ENCODE measurements at regions not wholly inside any gene's neighbourhood (a gene's known extent, or its start where the extent isn't known, plus 50 kb on each side); places are given as distances from the start of the nearest gene placed in this dataset.

DNA sequence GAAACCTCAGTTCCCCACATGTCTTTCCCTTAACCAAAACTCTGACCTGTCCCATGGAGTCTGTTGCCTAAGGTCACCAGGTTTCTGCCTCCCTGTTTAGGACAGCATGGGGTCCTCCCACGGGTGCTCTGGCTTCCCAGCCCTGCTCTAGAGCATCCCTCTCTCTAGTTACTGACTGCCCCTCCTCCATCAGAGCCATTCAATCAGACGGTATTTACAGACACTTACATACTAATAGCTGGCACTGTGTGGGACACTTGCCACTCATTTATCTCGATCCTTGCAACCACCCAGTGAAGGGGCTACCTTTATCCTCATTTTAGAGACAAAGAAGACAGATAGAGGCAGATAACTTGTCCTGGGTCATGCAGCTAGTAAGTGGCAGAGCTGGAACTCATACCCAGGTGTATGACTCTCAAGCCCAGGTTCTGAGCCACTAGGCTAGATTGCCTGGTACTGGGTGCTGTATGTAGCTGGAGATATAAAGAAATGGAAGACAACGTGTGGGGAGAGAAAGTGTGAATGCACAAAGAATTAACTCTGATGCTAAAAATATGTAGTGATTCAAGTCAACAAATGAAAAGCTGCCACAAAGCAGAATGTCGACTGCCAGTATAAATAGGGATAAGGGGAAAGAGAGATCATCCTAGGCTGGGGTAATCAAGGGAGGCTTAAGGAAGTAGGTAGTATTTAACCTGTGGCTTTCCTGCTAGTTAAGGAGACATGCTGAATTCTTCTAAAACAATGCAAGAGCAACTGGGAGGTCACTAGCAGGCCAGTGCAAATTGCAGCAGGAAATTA lies 52.5 kb upstream of the PDE8B start:
- H3K9me3 ChIP-seq (ENCODE audit: control insufficient read depth, low read length, poor library complexity, severe bottlenecking) = no peaks in the 10 kb centered on the region
- Mint-ChIP-seq H3K27me3 (peaks cover 30% of the 10 kb centered on the region), H3K4me3 (no peak overlapping the region), H3K27ac (peak overlapping the region; percentile 97), H3K4me1 (peaks cover 17% of the 10 kb centered on the region), H3K36me3 (ENCODE audit: low read depth) (no peaks in the 10 kb centered on the region)
- ATAC-seq (no peak), DNase-seq (no peak)

- peak overlapping the region; percentile 36 for H3K4me3 Mint-ChIP-seq
- no peak for DNase-seq
- H3K9me3 ChIP-seq (ENCODE audit: control insufficient read depth, low read length, poor library complexity, severe bottlenecking) = no peaks in the 10 kb centered on the region
- peaks cover 17% of the 10 kb centered on the region for H3K4me1 Mint-ChIP-seq
- ATAC-seq = no peak
- peaks cover 30% of the 10 kb centered on the region for H3K27me3 Mint-ChIP-seq
- peak overlapping the region; percentile 97 for H3K27ac Mint-ChIP-seq
- no peaks in the 10 kb centered on the region for H3K36me3 Mint-ChIP-seq (ENCODE audit: low read depth)
Measured at GRCh38 chr5:77156379-77156778, 54.1 kb upstream of the PDE8B start.

GRCh38 chr5:77155179-77155785 lies 55.2 kb upstream of the PDE8B start:
- H3K9me3 ChIP-seq (ENCODE audit: control insufficient read depth, low read length, poor library complexity, severe bottlenecking) = no peaks in the 10 kb centered on the region
- Mint-ChIP-seq H3K36me3 (ENCODE audit: low read depth) (peaks cover 2% of the 10 kb centered on the region), H3K4me1 (peaks cover 17% of the 10 kb centered on the region), H3K27ac (peak overlapping the region; percentile 97), H3K27me3 (peaks cover 30% of the 10 kb centered on the region), H3K4me3 (peak overlapping the region; percentile 66)
- DNase-seq = peak in 1 of 3 donors; percentile 14
- peak; percentile 95 for ATAC-seq

- ATAC-seq (no peak), DNase-seq (no peak)
- Mint-ChIP-seq H3K27me3 (peaks cover 20% of the 10 kb centered on the region), H3K4me1 (peaks cover 17% of the 10 kb centered on the region), H3K4me3 (no peak overlapping the region), H3K36me3 (ENCODE audit: low read depth) (peaks cover 3% of the 10 kb centered on the region), H3K27ac (no peak overlapping the region)
- no peaks in the 10 kb centered on the region for H3K9me3 ChIP-seq (ENCODE audit: control insufficient read depth, low read length, poor library complexity, severe bottlenecking)
Measured at GRCh38 chr5:77152441-77152840, 58.0 kb upstream of the PDE8B start.

DNA sequence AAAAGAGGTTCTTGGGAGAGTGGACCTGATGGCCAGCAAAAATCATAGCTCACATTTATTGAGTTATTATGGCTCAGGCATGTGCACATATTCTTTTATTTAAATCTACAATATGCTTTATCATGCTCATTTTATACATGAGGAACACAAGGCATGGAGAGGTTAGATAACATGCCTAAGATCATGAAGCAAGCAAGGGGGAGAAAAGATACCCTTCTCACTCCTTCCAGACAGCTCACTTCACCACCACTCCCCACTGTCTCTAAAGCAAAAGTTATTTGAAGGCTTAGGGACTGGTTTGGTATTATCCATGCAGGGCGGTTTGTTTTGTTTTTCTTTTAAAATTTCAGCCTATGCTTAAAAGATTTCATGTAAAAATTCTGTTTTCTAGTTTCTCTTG lies 59.0 kb upstream of the PDE8B start:
- no peaks in the 10 kb centered on the region for H3K9me3 ChIP-seq (ENCODE audit: control insufficient read depth, low read length, poor library complexity, severe bottlenecking)
- Mint-ChIP-seq H3K36me3 (ENCODE audit: low read depth) (peaks cover 5% of the 10 kb centered on the region), H3K27me3 (peaks cover 21% of the 10 kb centered on the region), H3K4me3 (no peak overlapping the region), H3K4me1 (peaks cover 20% of the 10 kb centered on the region), H3K27ac (no peak overlapping the region)
- DNase-seq (no peak), ATAC-seq (no peak)

- Mint-ChIP-seq H3K27ac (peak overlapping the region; percentile 80), H3K27me3 (peaks cover 25% of the 10 kb centered on the region), H3K4me3 (no peak overlapping the region), H3K4me1 (peaks cover 4% of the 10 kb centered on the region), H3K36me3 (ENCODE audit: low read depth) (peaks cover 5% of the 10 kb centered on the region)
- ATAC-seq (no peak), DNase-seq (no peak)
- no peaks in the 10 kb centered on the region for H3K9me3 ChIP-seq (ENCODE audit: control insufficient read depth, low read length, poor library complexity, severe bottlenecking)
Measured at GRCh38 chr5:77146896-77147295, 59.8 kb upstream of the ZBED3 start.

DNA sequence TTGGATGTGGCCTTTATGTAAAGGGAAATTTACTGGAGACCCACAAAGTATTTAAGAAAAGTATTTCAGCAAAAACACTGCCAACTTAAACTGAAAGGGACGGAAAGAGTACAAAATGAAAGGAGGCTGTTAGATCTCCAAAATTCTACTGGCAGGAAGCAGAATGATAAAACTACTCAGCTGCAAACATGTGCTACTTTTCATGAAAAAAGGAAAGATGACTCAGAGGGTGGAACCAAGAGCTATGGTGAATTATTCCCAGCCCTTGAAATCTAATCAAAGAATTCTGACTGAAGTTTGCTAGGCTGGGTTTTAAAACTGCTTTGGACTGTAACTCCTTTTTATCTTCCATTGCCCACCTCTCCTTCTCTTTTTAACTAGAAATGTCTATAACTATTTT lies 58.6 kb upstream of the ZBED3 start:
- H3K27me3 Mint-ChIP-seq = peaks cover 25% of the 10 kb centered on the region
- ATAC-seq = no peak

GRCh38 chr5:77144837-77145139 lies 57.7 kb upstream of the ZBED3 start:
- Mint-ChIP-seq H3K4me3 (no peak overlapping the region), H3K36me3 (ENCODE audit: low read depth) (peaks cover 2% of the 10 kb centered on the region), H3K4me1 (peaks cover 4% of the 10 kb centered on the region), H3K27ac (no peak overlapping the region), H3K27me3 (peaks cover 25% of the 10 kb centered on the region)
- DNase-seq (no peak), ATAC-seq (no peak)
- H3K9me3 ChIP-seq (ENCODE audit: control insufficient read depth, low read length, poor library complexity, severe bottlenecking) = no peaks in the 10 kb centered on the region

More for the DNA sequence above, 58.6 kb upstream of the ZBED3 start:
- peak overlapping the region; percentile 47 for H3K27ac Mint-ChIP-seq
- no peaks in the 10 kb centered on the region for H3K9me3 ChIP-seq (ENCODE audit: control insufficient read depth, low read length, poor library complexity, severe bottlenecking)
- H3K4me1 Mint-ChIP-seq = peaks cover 4% of the 10 kb centered on the region
- peaks cover 5% of the 10 kb centered on the region for H3K36me3 Mint-ChIP-seq (ENCODE audit: low read depth)
- H3K4me3 Mint-ChIP-seq = no peak overlapping the region
- no peak for DNase-seq

DNA sequence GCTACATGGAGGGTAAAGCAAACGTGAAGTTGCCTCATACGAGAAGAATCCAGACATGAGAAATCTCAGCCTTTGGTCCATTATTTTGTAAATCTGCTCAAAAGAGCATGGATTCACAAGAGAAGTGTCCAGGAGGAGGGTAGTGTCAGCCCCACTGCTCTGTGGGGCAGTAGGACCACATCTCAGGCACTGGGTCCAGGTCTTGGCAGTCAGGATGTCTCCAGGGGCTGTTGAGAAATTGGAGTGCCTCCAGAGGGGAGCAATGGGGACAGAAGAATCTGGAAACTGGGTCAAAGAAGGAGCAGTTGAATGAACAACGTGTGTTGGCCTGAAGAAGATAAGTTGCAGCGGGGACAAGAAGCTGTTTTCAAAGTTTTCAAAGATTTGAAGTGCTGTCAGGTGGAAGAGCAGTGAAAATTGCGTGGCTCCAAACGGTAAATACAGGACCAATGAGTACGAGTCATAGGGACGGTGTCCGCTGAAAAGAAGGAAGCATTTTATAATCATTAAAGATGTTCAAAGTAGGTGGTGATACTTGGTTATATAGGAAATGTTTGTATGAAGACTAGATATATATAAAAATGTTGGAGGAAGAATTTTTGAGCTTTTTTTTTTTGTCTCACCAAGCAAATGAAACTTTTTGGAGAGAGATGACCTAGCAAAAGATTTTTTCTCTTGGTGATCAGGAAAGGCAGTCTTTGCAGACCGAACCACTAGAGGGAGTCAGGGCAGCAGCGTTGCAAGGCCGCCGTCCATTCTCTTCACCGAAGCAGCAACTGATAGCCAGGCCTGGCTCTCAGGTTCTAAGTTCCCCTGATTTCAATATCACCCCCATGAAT lies 57.1 kb upstream of the ZBED3 start:
- Mint-ChIP-seq H3K27ac (no peak overlapping the region), H3K4me1 (peaks cover 4% of the 10 kb centered on the region), H3K27me3 (peaks cover 25% of the 10 kb centered on the region), H3K36me3 (ENCODE audit: low read depth) (peaks cover 2% of the 10 kb centered on the region), H3K4me3 (no peak overlapping the region)
- peak in 1 of 3 donors; percentile 35 for DNase-seq
- no peaks in the 10 kb centered on the region for H3K9me3 ChIP-seq (ENCODE audit: control insufficient read depth, low read length, poor library complexity, severe bottlenecking)
- ATAC-seq = peak; percentile 81

DNA sequence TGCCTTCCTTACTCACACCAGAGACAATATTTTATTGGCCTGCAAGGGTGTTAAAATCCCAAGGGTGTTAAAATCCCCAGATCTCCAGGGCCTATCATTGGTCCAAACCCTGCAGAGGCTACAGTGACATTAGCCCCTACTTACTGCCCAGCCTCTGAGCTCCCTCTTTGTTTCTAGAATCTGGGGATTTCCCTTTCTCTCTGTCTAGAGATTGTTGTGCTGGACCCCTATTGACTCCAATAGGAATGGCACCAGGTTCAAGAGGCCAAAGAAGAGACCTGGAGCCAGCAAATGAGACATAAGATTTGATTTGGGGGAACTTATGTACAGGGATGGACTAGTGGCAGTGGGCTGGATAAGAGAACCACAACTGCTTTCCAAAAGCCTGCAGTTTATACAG lies 53.3 kb upstream of the ZBED3 start:
- DNase-seq (no peak), ATAC-seq (no peak)
- no peak overlapping the region for H3K27ac Mint-ChIP-seq
- no peak overlapping the region for H3K4me3 Mint-ChIP-seq
- H3K36me3 Mint-ChIP-seq (ENCODE audit: low read depth) = no peaks in the 10 kb centered on the region
- H3K4me1 Mint-ChIP-seq = peaks cover 4% of the 10 kb centered on the region
- peaks cover 32% of the 10 kb centered on the region for H3K27me3 Mint-ChIP-seq
- H3K9me3 ChIP-seq (ENCODE audit: control insufficient read depth, low read length, poor library complexity, severe bottlenecking) = no peaks in the 10 kb centered on the region

DNA sequence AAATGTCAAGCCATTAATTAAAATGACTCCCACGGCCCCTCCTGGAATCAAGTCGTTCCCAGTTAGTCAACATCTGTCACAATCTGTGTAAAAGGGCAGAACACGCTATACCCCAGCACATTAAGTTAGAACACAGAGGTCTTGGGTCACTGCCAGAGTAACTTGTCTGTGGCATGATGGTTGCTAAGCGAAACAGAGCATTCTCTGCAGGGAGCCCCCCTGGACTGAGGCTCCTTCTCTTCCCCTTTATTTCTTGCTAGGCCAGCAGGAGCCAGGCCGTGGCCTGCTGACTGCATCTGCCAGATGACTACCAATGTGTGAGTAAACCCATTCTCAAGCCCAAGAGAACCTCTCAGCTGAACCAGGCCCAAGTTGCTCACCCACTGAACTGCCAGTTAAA lies 51.9 kb upstream of the ZBED3 start:
- Mint-ChIP-seq H3K27ac (no peak overlapping the region), H3K27me3 (peaks cover 41% of the 10 kb centered on the region), H3K4me3 (no peak overlapping the region), H3K36me3 (ENCODE audit: low read depth) (no peaks in the 10 kb centered on the region), H3K4me1 (peaks cover 4% of the 10 kb centered on the region)
- no peak for DNase-seq
- no peaks in the 10 kb centered on the region for H3K9me3 ChIP-seq (ENCODE audit: control insufficient read depth, low read length, poor library complexity, severe bottlenecking)
- no peak for ATAC-seq
